GM10266 (cell line): ENCODE measurements at regions not wholly inside any gene's neighbourhood (a gene's known extent, or its start where the extent isn't known, plus 50 kb on each side); places are given as distances from the start of the nearest gene placed in this dataset.
"Not testable (repeated sequence)": the region's sequence is repeated elsewhere in the genome, so short reads cannot be mapped to it uniquely, and the experiment has no call there.

Source experiments
- DNase-seq: peaks from one replicate; pipeline ENCODE4 v3.0.0; 2012; ENCODE audit errors: extremely low spot score
- CTCF ChIP-seq: IDR thresholded peaks from 2 replicates; pipeline ENCODE4 v1.5.1; 2012; ENCODE audit warnings: mild to moderate bottlenecking, low read depth; ENCODE audit not compliant: control insufficient read depth, insufficient read depth; ENCODE audit errors: missing control alignments

GRCh38 chr5:34188001-34188822, 145.2 kb upstream of the C1QTNF3 start:
- DNase-seq: not testable (repeated sequence)
- TF ChIP-seq CTCF: peak; percentile 61

GRCh38 chr5:34189246-34189645, 146.2 kb upstream of the C1QTNF3 start:
- DNase-seq: not testable (repeated sequence)

GRCh38 chr5:34189752-34190411, 146.9 kb upstream of the C1QTNF3 start:
- peak; percentile 11 for DNase-seq

GRCh38 chr5:34190466-34190865, 147.5 kb upstream of the C1QTNF3 start:
- DNase-seq: not testable (repeated sequence)

GRCh38 chr5:34191279-34191744, 148.3 kb upstream of the C1QTNF3 start:
- DNase-seq: not testable (repeated sequence)

- DNase-seq: not testable (repeated sequence)
These were observed 149.3 kb upstream of the C1QTNF3 start for GRCh38 chr5:34192064-34192922.

- DNase-seq: not testable (repeated sequence)
These were observed 149.9 kb upstream of the C1QTNF3 start for GRCh38 chr5:34192923-34193262.

- DNase-seq: not testable (repeated sequence)
These were observed 150.3 kb upstream of the C1QTNF3 start for GRCh38 chr5:34193297-34193696.

- DNase-seq: not testable (repeated sequence)
These were observed 150.8 kb upstream of the C1QTNF3 start for GRCh38 chr5:34193804-34194203.

- not testable (repeated sequence) for DNase-seq
These were observed 153.1 kb upstream of the C1QTNF3 start for GRCh38 chr5:34196091-34196490.

- DNase-seq: not testable (repeated sequence)
These were observed 162.3 kb upstream of the C1QTNF3 start for GRCh38 chr5:34205347-34205746.

- not testable (repeated sequence) for DNase-seq
These were observed 174.4 kb upstream of the C1QTNF3 start for GRCh38 chr5:34217386-34217785.

- DNase-seq: not testable (repeated sequence)
These were observed 178.5 kb upstream of the C1QTNF3 start for GRCh38 chr5:34221329-34222073.

GRCh38 chr5:34223158-34223557, 180.1 kb upstream of the C1QTNF3 start:
- not testable (repeated sequence) for DNase-seq

- DNase-seq: not testable (repeated sequence)
These were observed 187.4 kb upstream of the C1QTNF3 start for GRCh38 chr5:34230402-34230801.

- not testable (repeated sequence) for DNase-seq
These were observed 200.8 kb upstream of the C1QTNF3 start for GRCh38 chr5:34243802-34244201.
